ENCODE measurements at regions not wholly inside any gene's neighbourhood (a gene's known extent, or its start where the extent isn't known, plus 50 kb on each side); places are given as distances from the start of the nearest gene placed in this dataset.

DNA sequence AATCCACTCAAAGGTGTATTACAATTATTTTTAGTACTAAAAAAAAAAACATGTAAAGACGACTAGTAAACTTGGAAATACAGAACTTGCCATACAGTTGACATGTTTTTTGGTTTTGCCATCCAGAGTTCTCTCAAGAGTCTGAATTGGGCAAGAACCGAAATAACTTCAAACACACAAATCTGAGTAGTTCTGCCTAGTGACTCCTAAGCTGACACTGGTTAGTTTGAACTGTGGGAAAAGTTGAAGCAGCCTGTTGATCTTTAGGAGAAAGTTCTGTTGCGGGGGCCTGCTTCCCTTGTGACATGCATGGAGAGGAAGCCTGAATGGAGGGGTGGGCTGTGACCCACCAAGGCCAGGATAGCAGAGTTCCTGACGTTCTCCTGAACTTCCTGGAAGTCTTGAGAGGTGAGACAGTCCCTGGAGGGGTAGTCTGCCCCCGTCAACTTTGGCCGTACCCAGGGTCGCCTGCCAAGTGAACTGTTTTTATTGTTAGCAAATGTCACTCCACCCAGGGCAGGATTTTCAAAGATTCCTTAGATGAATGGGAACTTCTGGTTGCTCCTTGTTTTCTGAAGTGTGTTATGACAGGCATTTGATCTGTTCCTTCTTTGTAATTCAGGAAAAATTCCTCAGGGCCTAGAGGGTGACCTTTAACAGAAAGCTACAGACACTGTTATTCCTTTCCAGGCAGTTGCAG, 85.6 kb upstream of the SPTBN1 start:
- H4K8ac ChIP-seq (replicated peaks; ENCODE audit: insufficient read length, low read depth, low read length), result no peak overlapping the region
- H3K4ac ChIP-seq (ENCODE audit: low read depth, low read length), result no peak overlapping the region
- Mint-ChIP-seq H3K4me3 (no peak overlapping the region), H3K4me1 (peaks cover 0 to 3% of the 10 kb centered on the region in 2 experiments; a peak in 2 of 4 replicates), H3K27me3 (ENCODE audit: low read depth) (peaks cover 2% of the 10 kb centered on the region), H3K27ac (no peak overlapping the region), H3K9me3 (peaks cover 22 to 25% of the 10 kb centered on the region in 2 experiments), H3K36me3 (ENCODE audit: insufficient read depth in 1 of 3, low read depth in 3 of 3) (peaks cover 8 to 15% (median 13%) of the 10 kb centered on the region in 3 experiments; a peak in 6 of 7 replicates)
- no peak overlapping the region for H4K91ac ChIP-seq (ENCODE audit: insufficient read length, low read depth, low read length)
- no peak overlapping the region for H3K23ac ChIP-seq (ENCODE audit: insufficient read length, low read depth, low read length)
- H3K56ac ChIP-seq (ENCODE audit: insufficient read length, low read depth, low read length), result no peak overlapping the region
- H2BK12ac ChIP-seq (ENCODE audit: insufficient read length, low read depth, low read length), result no peak overlapping the region
- no peak overlapping the region for H3K27ac ChIP-seq (ENCODE audit: insufficient read length, low read depth, low read length)
- H2BK15ac ChIP-seq (ENCODE audit: low read depth, low read length), result no peak overlapping the region
- TF ChIP-seq, protein P1, sequence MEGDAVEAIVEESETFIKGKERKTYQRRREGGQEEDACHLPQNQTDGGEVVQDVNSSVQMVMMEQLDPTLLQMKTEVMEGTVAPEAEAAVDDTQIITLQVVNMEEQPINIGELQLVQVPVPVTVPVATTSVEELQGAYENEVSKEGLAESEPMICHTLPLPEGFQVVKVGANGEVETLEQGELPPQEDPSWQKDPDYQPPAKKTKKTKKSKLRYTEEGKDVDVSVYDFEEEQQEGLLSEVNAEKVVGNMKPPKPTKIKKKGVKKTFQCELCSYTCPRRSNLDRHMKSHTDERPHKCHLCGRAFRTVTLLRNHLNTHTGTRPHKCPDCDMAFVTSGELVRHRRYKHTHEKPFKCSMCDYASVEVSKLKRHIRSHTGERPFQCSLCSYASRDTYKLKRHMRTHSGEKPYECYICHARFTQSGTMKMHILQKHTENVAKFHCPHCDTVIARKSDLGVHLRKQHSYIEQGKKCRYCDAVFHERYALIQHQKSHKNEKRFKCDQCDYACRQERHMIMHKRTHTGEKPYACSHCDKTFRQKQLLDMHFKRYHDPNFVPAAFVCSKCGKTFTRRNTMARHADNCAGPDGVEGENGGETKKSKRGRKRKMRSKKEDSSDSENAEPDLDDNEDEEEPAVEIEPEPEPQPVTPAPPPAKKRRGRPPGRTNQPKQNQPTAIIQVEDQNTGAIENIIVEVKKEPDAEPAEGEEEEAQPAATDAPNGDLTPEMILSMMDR (conservative IDR thresholded peaks at IDR 0.05), result no peak
- H3K27me3 ChIP-seq (ENCODE audit: insufficient read depth, low read length), result no peaks in the 10 kb centered on the region
- H3K14ac ChIP-seq (ENCODE audit: insufficient read depth, low read length), result no peak overlapping the region
- H3K4me2 ChIP-seq (ENCODE audit: insufficient read depth, insufficient read length, low read length), result no peak overlapping the region
- no peaks in the 10 kb centered on the region for H3K79me1 ChIP-seq (ENCODE audit: insufficient read depth, low read depth, low read length, poor library complexity, severe bottlenecking)
- H3K18ac ChIP-seq (ENCODE audit: insufficient read length, low read depth, low read length), result no peak overlapping the region
- H3K23me2 ChIP-seq (ENCODE audit: insufficient read length, low read depth, low read length, poor library complexity, severe bottlenecking), result no peaks in the 10 kb centered on the region
- no CpG with 5 or more reads among the region's 7 CpGs for WGBS (ENCODE audit: extremely low coverage, insufficient read length, low lambda C conversion rate)
- no peak overlapping the region for H4K5ac ChIP-seq (ENCODE audit: insufficient read length, low read depth, low read length)
- no peak overlapping the region for H3K9ac ChIP-seq (ENCODE audit: extremely low read depth, insufficient read length, low read length)
- H3K79me2 ChIP-seq (ENCODE audit: insufficient read depth, low read length), result no peaks in the 10 kb centered on the region
- no peak for DNase-seq
- no peaks in the 10 kb centered on the region for H3K4me1 ChIP-seq (ENCODE audit: insufficient read depth, low read length)
- H2AFZ ChIP-seq (ENCODE audit: low read length), result no peak overlapping the region
- H2BK20ac ChIP-seq (ENCODE audit: low read depth, low read length, poor library complexity, severe bottlenecking), result no peak overlapping the region
- H3T11ph ChIP-seq (ENCODE audit: low read length), result no peak overlapping the region
- no peak overlapping the region for H2AK5ac ChIP-seq (ENCODE audit: insufficient read length, low read length)
- no peak overlapping the region for H2BK5ac ChIP-seq (ENCODE audit: insufficient read length, low read length)
- no peak overlapping the region for H2BK120ac ChIP-seq (ENCODE audit: low read depth, low read length, poor library complexity, severe bottlenecking)
- peaks cover 12% of the 10 kb centered on the region for H3K9me3 ChIP-seq (ENCODE audit: control insufficient read depth, low read depth, low read length)
- H4K20me1 ChIP-seq (ENCODE audit: control insufficient read depth, insufficient read depth, insufficient read length), result no peaks in the 10 kb centered on the region

Data from H9 (cell line).